Astrocyte (in vitro differentiated cells and primary cell): ENCODE measurements at regions not wholly inside any gene's neighbourhood (a gene's known extent, or its start where the extent isn't known, plus 50 kb on each side); places are given as distances from the start of the nearest gene placed in this dataset.
"Not testable (repeated sequence)": the region's sequence is repeated elsewhere in the genome, so short reads cannot be mapped to it uniquely, and the experiment has no call there.

Source experiments
- DNase-seq: peaks from one replicate; pipeline ENCODE4 v3.0.0-alpha.2; 2010; ENCODE audit warnings: low read depth
- FAIRE-seq: peaks from 2 replicates; lab custom pipeline; 2011; peaks lifted over from hg19 to GRCh38; lab: Jason Lieb, UNC
- H2AFZ ChIP-seq: 2 replicates; pipeline ENCODE4 v1.6.0; 2012; ENCODE audit warnings: low read depth, low read length, inconsistent platforms
- H3K27ac ChIP-seq: 2 replicates; pipeline ENCODE4 v1.5.1; 2011; ENCODE audit warnings: low read depth, low read length, inconsistent platforms
- H3K27me3 ChIP-seq: 2 replicates; pipeline ENCODE4 v1.6.0; 2011; ENCODE audit warnings: low read length, inconsistent platforms; ENCODE audit not compliant: insufficient read depth
- H3K36me3 ChIP-seq: 2 replicates; pipeline ENCODE4 v1.5.1; 2011; ENCODE audit warnings: low read length, inconsistent platforms; ENCODE audit not compliant: insufficient read depth
- H3K4me1 ChIP-seq: 2 replicates; pipeline ENCODE4 v1.5.1; 2011; ENCODE audit warnings: low read length, inconsistent platforms; ENCODE audit not compliant: insufficient read depth
- H3K4me2 ChIP-seq: 2 replicates; pipeline ENCODE4 v1.6.0; 2012; ENCODE audit warnings: low read length, inconsistent platforms
- H3K4me3 ChIP-seq: 2 replicates; pipeline ENCODE4 v1.5.1; 2011; ENCODE audit warnings: low read depth, mild to moderate bottlenecking, low read length, inconsistent platforms; ENCODE audit not compliant: insufficient read depth
- H3K79me2 ChIP-seq: 2 replicates; pipeline ENCODE4 v1.6.0; 2012; ENCODE audit warnings: mild to moderate bottlenecking, low read length, inconsistent platforms; ENCODE audit not compliant: insufficient read depth
- H3K9ac ChIP-seq: 2 replicates; pipeline ENCODE4 v1.6.0; 2012; ENCODE audit warnings: mild to moderate bottlenecking, low read length, inconsistent platforms
- H3K9me3 ChIP-seq: 2 replicates; pipeline ENCODE4 v1.5.1; 2012; ENCODE audit warnings: low read depth, mild to moderate bottlenecking, low read length, inconsistent platforms; ENCODE audit not compliant: insufficient read depth
- H4K20me1 ChIP-seq: 2 replicates; pipeline ENCODE4 v1.6.0; 2012; ENCODE audit warnings: low read length, inconsistent platforms; ENCODE audit not compliant: insufficient read depth
- H3K27ac Mint-ChIP-seq: one replicate; pipeline ENCODE4 v1.8.0; 2021; ENCODE audit warnings: mild to moderate bottlenecking, mixed read lengths; ENCODE audit not compliant: unreplicated experiment
- H3K27me3 Mint-ChIP-seq: one replicate; pipeline ENCODE4 v1.8.0; 2021; ENCODE audit warnings: low read depth, mixed read lengths; ENCODE audit not compliant: unreplicated experiment
- H3K36me3 Mint-ChIP-seq: one replicate; pipeline ENCODE4 v1.8.0; 2021; ENCODE audit warnings: low read depth, mixed read lengths; ENCODE audit not compliant: unreplicated experiment
- H3K4me1 Mint-ChIP-seq: one replicate; pipeline ENCODE4 v1.8.0; 2021; ENCODE audit warnings: low read depth, mixed read lengths; ENCODE audit not compliant: unreplicated experiment
- H3K4me3 Mint-ChIP-seq: one replicate; pipeline ENCODE4 v1.8.0; 2021; ENCODE audit warnings: mild to moderate bottlenecking, moderate library complexity, mixed read lengths; ENCODE audit not compliant: unreplicated experiment
- H3K9me3 Mint-ChIP-seq: one replicate; pipeline ENCODE4 v1.8.0; 2021; ENCODE audit warnings: mild to moderate bottlenecking, mixed read lengths; ENCODE audit not compliant: unreplicated experiment
- CTCF ChIP-seq: IDR thresholded peaks from 2 replicates; pipeline ENCODE4 v1.5.1; 2011; ENCODE audit warnings: low read depth, mild to moderate bottlenecking, inconsistent platforms, low read length, moderate library complexity; ENCODE audit not compliant: insufficient read depth
- EZH2 ChIP-seq: IDR thresholded peaks from 2 replicates; pipeline ENCODE4 v1.6.1; 2012; ENCODE audit warnings: mild to moderate bottlenecking, low read length, inconsistent platforms; ENCODE audit not compliant: insufficient read depth

DNA sequence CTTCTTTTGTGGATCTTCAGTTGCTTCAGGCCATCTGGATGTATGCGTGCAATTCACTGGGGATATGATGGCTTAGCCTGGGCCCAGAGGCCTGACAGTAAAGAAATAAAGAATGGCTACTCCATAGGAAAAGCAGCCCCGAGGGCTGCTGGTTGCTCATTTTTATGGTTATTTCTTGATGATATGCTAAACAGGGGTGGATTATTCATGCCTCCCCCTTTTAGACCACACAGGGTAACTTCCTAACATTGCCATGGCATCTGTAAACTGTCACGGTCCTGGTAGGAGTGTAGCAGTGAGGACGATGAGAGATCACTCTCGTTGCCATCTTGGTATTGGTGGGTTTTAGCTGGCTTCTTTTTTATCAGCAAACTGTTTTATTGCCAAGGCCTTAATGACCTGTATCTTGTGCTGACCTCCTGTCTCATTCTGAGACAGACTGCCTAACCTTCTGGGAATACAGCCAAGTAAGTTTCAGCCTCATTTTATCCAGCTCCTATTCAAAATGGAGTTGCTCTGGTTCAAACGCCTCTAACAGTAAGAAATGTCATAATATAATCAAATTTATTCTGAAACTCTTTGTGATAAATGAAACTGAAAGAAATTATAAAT is 60.5 kb downstream of the DSEL start:
- no peak overlapping the region for H3K4me3 ChIP-seq
- Mint-ChIP-seq H3K27ac (no peak overlapping the region), H3K4me1 (no peaks in the 10 kb centered on the region), H3K27me3 (no peaks in the 10 kb centered on the region), H3K36me3 (peaks cover under 1% of the 10 kb centered on the region), H3K9me3 (peaks cover 3% of the 10 kb centered on the region), H3K4me3 (no peak overlapping the region)
- no peaks in the 10 kb centered on the region for H4K20me1 ChIP-seq
- no peak overlapping the region for H3K4me2 ChIP-seq
- no peaks in the 10 kb centered on the region for H3K79me2 ChIP-seq
- TF ChIP-seq EZH2 (no peak), CTCF (no peak)
- H3K27me3 ChIP-seq, result no peaks in the 10 kb centered on the region
- no peaks in the 10 kb centered on the region for H3K4me1 ChIP-seq
- DNase-seq (no peak), FAIRE-seq (no peak)
- H3K9me3 ChIP-seq, result no peaks in the 10 kb centered on the region
- H3K9ac ChIP-seq, result no peak overlapping the region
- H3K27ac ChIP-seq, result no peak overlapping the region
- no peaks in the 10 kb centered on the region for H3K36me3 ChIP-seq
- H2AFZ ChIP-seq, result no peak overlapping the region

GRCh38 chr18:67453901-67454300 is 62.6 kb downstream of the DSEL start:
- Mint-ChIP-seq H3K36me3 (no peaks in the 10 kb centered on the region), H3K4me3 (no peak overlapping the region), H3K9me3 (peaks cover 7% of the 10 kb centered on the region), H3K4me1 (no peaks in the 10 kb centered on the region), H3K27ac (no peak overlapping the region), H3K27me3 (no peaks in the 10 kb centered on the region)
- Histone ChIP-seq H4K20me1 (no peaks in the 10 kb centered on the region), H3K4me2 (no peak overlapping the region), H3K9ac (no peak overlapping the region), H3K27me3 (no peaks in the 10 kb centered on the region), H3K4me3 (no peak overlapping the region), H2AFZ (no peak overlapping the region), H3K36me3 (no peaks in the 10 kb centered on the region), H3K9me3 (no peaks in the 10 kb centered on the region), H3K27ac (no peak overlapping the region), H3K4me1 (no peaks in the 10 kb centered on the region), H3K79me2 (no peaks in the 10 kb centered on the region)
- DNase-seq (no peak), FAIRE-seq (no peak)
- TF ChIP-seq CTCF (no peak), EZH2 (no peak)

- no peak overlapping the region for H3K4me3 ChIP-seq
- Mint-ChIP-seq H3K27me3 (no peaks in the 10 kb centered on the region), H3K4me1 (no peaks in the 10 kb centered on the region), H3K36me3 (no peaks in the 10 kb centered on the region), H3K27ac (no peak overlapping the region), H3K9me3 (peaks cover 14% of the 10 kb centered on the region), H3K4me3 (no peak overlapping the region)
- no peaks in the 10 kb centered on the region for H3K4me1 ChIP-seq
- H3K9ac ChIP-seq, result no peak overlapping the region
- no peaks in the 10 kb centered on the region for H3K36me3 ChIP-seq
- H4K20me1 ChIP-seq, result no peaks in the 10 kb centered on the region
- no peak overlapping the region for H2AFZ ChIP-seq
- DNase-seq (no peak), FAIRE-seq (no peak)
- no peaks in the 10 kb centered on the region for H3K79me2 ChIP-seq
- TF ChIP-seq CTCF (no peak), EZH2 (no peak)
- H3K27me3 ChIP-seq, result no peaks in the 10 kb centered on the region
- H3K9me3 ChIP-seq, result no peaks in the 10 kb centered on the region
- H3K4me2 ChIP-seq, result no peak overlapping the region
- no peak overlapping the region for H3K27ac ChIP-seq
Observed at GRCh38 chr18:67451960-67452359, 64.6 kb downstream of the DSEL start.

- H4K20me1 ChIP-seq, H3K4me2 ChIP-seq, H3K36me3 Mint-ChIP-seq, FAIRE-seq, H2AFZ ChIP-seq, H3K4me1 Mint-ChIP-seq, H3K79me2 ChIP-seq, DNase-seq, H3K4me1 ChIP-seq, H3K27ac ChIP-seq, H3K27me3 ChIP-seq, H3K9ac ChIP-seq, H3K36me3 ChIP-seq, H3K9me3 ChIP-seq, H3K4me3 Mint-ChIP-seq, H3K4me3 ChIP-seq, H3K27ac Mint-ChIP-seq, H3K27me3 Mint-ChIP-seq: not testable (repeated sequence)
- H3K9me3 Mint-ChIP-seq, result peaks cover 14% of the 10 kb centered on the region
Observed at GRCh38 chr18:67451101-67451500, 65.4 kb downstream of the DSEL start.
